ENCODE measurements at regions not wholly inside any gene's neighbourhood (a gene's known extent, or its start where the extent isn't known, plus 50 kb on each side); places are given as distances from the start of the nearest gene placed in this dataset.
"Not testable (repeated sequence)": the region's sequence is repeated elsewhere in the genome, so short reads cannot be mapped to it uniquely, and the experiment has no call there.

DNA sequence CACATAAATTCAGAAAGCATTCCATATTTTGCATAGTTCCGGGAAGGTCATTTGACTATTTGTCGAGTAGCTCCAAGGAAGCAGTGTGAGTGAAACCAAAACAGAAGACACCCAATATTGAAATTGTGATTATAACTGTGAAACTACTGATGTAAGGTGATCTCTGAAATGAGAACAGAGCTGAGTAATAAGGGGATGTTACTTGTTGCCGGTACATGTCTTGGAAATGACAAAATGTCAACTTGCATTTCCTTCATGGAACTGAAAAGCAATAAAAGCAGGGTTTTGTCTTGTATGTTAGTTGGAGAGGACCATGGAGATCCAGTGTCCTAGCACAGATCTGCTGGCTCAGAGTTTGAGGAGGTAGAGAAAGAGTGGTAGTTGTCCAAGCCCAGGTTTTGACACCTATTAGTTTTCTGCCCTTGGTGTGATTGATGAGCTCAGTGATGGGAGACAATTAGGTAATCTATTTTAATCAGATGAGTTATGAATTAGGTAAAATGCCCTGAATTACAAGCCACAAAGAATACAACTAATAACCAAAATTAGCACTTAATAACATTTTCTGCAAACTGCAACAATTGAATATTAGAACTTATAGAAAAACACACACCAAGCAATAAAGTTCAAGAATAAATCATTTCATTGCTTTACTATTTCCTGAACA lies 58.7 kb upstream of the ZNF519 start:
- intact Hi-C loops (cut with micrococcal nuclease) = loop anchor here (5.0 kb wide), 1 partner anchor 46 kb away; no protein-coding TSS in a partner anchor

DNA sequence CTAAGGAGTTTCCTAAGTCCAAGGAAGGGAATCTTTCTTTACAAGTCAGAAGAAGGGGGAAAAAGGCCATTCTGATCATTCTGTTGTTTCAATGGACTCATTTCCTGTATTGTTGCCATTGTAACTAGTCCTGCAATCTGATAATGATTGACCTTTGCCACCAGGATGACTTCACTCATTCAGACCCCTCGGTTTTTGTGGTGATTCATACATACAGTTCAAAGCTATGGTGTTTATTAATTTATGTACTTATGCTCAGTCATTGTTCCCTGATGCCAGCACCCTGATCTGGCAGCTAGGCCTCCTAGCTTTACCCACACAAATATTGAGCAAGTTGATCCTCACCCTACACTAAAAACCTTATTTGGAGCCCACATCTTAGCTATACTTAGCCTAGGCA lies 57.6 kb upstream of the ZNF519 start:
- intact Hi-C loops (cut with micrococcal nuclease) = loop anchor here (5.0 kb wide), 1 partner anchor 47 kb away; no protein-coding TSS in a partner anchor

DNA sequence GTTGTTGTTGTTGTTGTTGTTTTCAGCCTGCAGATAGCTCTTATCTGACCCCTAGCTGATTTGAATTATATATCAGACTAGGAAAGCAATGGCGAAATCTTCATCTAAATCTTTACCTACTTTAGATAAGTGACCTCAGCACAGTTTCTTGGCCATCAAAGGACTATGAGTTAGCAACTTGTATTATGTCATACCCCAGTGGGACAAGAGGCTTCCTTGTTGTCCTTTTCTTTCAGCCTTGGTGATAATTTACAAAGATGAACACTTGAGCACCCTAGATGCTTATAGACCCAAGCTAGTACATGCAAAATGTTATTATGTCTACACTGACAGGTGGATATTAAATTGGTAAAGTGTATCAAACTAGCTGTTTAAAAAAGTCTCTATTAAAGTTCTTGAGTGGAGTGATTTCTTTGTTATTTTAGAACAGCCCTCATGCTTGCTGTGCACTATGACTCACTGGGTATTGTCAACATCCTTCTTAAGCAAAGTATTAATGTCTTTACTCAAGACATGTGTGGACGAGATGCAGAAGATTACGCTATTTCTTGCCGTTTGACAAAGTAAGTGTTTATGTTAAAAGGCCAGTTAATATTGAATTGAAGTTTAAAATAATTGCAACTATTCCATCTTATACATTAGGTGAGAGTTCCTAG lies 56.6 kb upstream of the ZNF519 start:
- intact Hi-C loops (cut with micrococcal nuclease) = not testable (repeated sequence)

Measured in T-helper 1 cell treated with Interleukin-12 subunit alpha and Interleukin-12 subunit beta and Interleukin-4 antibody, amounts not matched to agents 30 ng/mL and 1 ng/mL, for 36 hours (primary cell).